ENCODE measurements at regions not wholly inside any gene's neighbourhood (a gene's known extent, or its start where the extent isn't known, plus 50 kb on each side); places are given as distances from the start of the nearest gene placed in this dataset.
A peak's percentile ranks its signal among the peaks of the same experiment; 100 is the strongest.
"Not testable (repeated sequence)": the region's sequence is repeated elsewhere in the genome, so short reads cannot be mapped to it uniquely, and the experiment has no call there.

DNA sequence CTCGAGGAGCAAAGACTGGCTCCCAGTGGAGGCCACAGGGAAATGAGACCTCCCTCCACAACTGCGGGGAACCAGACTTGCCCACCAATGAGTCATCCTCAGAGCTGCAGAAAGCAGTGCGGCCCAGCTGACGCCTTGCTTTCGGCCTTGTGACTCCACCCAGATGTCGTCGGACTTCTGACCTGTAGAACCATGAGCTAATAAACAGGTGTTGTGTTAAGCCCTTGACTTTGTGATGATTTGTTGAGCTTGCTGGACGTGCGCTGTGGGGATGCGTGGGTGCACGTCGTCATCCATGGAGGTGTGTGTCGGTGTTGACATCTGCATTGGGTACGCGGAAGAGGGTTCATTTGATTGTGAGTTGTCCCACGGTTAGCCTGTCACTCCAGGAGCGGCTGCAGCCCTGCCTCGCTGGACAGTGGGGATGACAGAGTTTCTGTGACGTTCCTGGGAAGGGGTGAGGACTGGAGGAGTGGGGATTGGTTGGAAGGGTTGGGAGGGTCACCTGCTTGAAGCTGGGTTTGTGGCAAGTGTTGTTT lies 154.1 kb downstream of the SH3BP4 start:
- DNase-seq: no peak

DNA sequence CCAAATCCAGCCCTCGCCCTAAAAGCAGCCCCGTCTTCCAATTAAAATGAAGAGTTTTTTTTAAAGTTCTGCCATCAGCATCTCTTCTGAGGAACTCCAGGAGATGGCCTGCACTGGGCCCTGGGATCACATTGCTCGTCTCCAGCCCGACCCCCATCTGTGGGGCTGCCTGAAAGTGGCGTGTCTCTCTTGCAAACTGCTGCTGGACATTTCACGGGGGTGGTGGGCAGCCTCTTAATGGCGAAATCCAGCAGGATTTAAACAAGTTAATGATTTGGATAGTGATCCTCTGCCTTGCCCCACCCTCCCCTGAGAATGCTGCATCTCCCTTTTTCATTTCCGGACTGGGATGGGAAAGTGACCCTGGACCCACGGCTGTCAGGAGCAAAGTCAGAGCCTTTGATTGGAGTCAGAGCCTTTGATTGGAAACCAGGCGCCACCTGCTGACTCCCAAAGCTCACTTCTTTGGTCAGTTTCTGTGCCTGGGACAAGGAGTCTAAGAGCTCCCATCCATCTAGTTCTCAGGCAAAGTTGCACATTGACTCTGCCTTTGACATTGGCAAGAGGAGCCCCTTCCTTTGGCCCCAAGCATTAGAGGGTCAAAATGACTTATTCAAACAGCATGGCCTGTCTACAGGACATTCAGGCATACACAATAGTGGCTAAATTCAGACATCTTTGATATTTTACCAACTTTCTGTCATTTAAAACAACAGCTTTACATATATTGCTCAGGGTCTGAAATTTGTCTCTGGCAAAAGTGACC lies 155.2 kb downstream of the SH3BP4 start:
- DNase-seq: no peak

DNA sequence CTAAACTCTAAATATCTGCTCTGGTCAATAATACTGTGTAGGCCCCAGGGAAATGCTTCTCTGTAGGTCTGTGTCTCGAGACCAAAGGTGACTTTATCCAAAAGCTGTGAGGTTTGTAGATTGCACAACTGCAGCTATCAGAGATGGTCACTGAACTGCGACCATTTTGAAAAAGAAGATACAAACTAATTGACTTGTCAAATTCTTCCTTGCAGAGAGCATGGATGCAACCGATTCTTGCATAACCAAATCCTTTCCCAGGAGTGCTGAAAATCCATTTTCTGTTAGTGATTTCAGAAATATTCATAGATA lies 155.8 kb downstream of the SH3BP4 start:
- DNase-seq: no peak

DNA sequence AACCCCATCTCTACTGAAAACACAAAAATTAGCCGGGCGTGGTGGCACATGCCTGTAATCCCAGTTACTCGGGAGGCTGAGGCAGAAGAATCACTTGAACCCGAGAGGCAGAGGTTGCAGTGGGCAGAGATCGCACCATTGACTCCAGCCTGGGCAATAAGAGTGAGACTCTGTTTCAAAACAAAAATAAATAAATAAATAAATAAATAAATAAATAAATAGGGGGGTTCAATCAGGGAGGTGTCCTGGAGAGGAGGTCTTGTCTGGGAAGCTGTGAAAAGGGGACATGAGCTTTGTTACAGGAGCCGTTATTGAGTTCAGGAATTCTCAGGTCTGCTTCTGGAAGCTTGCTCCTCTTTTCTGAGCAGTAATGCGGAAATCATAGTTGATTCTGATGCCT lies 157.7 kb downstream of the SH3BP4 start:
- DNase-seq: not testable (repeated sequence)

DNA sequence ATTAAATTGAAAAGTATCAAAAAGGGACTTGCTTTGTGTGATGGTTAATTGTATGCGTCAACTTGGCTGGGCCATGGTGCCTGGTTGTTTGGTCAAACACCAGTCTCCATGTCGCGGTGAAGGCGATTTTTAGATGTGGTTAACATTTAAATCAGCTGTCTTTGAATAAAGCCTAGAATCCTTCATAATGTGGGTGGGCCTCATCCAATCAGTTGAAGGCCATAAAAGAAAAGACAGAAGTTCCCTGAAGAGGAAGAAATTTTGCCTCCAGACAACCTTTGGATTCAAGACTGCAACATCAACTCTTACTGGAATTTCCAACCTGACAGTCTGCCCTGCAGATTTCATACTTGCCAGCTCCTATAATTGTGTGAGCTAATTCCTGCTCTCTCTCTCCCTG lies 160.5 kb downstream of the SH3BP4 start:
- DNase-seq: no peak

DNA sequence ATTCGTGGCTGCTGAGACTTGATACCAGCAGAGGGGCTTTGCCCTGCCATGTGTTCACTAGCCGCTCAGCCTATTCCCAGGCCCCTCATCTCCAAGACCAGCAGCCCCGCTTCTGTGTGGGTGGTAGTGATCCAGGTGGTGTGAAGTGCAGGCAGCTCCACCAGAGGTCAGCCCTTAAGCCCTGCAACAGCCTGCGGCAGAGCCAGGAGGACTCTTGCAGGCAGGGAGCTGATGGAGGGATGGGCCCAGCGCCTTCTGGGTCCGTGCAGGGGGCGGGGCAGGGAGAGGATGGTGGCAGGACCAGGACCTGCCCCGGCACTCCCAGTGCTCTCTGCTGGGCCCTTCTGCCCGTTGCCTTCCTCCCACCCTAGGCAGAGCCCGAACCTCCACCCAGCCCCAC lies 162.0 kb downstream of the SH3BP4 start:
- no peak for DNase-seq

DNA sequence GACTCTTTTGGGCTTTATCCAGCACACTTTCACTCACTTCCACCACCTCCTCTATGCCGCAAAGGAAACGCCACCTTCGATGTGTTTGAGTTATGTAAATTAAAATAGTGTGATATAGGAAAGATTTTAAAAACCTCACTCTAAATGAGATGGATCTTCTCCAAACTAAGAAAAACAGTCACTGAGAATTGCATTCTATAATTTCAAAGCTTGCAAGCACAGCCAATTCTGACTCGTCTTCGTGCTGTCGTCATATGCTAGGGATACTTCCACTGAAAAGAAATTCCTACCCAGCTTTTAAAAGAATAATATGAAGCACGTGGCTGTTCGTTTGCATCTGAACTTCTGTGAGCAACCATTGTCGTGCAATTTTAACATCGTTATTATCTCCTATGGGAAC lies 162.5 kb downstream of the SH3BP4 start:
- DNase-seq: no peak

DNA sequence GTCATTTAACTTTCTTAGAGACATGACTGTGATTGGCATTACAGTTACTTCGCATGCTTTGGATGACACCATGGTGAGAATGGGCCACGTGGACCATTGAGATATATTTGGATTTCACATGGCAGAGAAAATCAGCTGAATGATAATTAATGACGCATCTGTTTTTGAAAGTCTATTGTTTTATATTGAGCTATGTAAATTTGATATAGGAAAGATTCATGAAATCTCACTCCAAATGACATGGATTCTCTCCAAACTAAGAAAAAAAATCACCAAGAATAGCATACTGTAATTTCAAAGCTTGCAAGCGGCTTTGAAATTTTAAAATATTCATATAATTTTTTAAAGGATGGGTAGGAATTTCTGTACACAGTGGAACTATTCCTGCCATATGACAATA lies 163.7 kb downstream of the SH3BP4 start:
- no peak for DNase-seq

DNA sequence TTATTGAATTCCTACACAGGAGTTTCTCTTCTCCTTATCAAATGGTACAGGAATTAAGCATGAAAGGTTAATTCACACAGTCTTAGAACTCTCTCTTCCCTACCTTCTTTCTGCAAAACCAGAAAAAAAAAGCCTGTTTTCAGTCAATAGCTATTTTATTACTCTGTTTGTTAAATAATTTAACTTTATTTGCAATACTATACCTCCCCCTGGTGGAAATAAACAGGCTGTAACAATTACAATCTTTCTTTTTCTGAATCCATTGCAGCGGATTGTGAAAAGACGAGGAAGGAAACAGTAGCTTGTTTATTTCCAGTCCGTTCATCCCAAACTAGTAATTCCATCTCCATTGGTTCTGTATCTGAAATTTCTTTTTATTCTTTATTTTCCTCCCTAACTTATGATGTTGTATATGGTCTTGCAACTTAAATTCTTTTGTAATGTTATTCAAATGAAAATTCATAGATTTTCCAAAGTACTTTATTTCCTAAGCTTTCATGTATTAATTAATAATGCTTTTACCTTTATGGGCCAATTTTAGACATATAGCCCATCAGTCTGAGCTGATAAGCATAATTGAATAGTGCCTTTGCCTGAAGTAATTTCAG lies 165.2 kb downstream of the SH3BP4 start:
- DNase-seq: no peak

DNA sequence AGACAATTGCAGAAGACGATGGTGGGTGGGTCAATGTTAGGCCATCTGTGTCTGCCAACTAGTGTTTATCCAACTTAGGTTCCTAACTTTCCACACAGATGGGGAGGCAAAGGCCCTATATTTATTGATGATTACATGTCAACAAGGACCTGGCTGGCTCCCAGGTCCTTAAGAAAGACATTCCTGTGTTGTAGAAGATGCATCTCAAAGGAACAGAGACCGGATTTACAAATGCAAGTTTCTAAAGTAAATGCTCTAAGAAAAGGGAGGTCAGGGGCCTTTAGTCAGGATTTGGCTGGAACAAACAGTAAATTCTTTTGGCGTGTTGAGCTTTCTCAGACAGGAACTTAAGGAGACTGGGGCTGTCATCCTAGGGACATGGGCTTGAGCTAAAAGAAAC lies 175.0 kb downstream of the SH3BP4 start:
- DNase-seq: no peak

DNA sequence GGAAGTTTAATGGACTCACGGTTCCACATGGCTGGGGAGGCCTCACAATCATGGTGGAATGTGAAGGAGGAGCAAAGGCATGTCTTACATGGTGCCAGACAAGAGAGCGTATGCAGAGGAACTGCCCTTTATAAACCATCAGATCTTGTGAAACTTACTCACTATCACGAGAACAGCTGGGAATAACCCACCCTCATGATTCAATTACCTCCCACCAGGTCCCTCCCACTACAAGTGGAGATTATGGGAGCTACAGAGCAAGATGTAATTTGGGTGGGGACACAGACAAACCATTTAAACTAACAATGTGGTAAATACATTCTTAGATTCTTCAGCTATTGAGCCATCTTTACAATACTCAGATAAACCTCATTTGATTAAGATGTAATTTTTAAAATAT lies 176.1 kb downstream of the SH3BP4 start:
- no peak for DNase-seq

DNA sequence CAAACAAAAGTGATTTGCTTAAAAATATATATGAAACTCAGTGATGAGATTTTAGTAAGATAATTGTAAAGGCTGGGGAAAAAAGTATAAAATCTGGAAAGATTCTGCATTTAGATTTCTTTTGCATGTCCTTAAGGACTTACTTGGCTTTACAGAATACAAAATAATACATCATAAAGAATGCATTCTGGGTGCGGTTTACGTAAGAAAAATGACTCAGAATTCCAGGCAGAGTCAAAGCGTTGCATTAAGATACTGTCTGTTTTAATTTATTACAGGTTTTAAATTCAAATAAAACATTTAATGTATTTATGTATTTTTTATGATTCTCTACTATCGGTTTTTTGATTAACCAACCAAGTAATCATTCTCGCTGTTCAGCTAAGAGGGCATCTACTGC lies 178.0 kb downstream of the SH3BP4 start:
- no peak for DNase-seq

DNA sequence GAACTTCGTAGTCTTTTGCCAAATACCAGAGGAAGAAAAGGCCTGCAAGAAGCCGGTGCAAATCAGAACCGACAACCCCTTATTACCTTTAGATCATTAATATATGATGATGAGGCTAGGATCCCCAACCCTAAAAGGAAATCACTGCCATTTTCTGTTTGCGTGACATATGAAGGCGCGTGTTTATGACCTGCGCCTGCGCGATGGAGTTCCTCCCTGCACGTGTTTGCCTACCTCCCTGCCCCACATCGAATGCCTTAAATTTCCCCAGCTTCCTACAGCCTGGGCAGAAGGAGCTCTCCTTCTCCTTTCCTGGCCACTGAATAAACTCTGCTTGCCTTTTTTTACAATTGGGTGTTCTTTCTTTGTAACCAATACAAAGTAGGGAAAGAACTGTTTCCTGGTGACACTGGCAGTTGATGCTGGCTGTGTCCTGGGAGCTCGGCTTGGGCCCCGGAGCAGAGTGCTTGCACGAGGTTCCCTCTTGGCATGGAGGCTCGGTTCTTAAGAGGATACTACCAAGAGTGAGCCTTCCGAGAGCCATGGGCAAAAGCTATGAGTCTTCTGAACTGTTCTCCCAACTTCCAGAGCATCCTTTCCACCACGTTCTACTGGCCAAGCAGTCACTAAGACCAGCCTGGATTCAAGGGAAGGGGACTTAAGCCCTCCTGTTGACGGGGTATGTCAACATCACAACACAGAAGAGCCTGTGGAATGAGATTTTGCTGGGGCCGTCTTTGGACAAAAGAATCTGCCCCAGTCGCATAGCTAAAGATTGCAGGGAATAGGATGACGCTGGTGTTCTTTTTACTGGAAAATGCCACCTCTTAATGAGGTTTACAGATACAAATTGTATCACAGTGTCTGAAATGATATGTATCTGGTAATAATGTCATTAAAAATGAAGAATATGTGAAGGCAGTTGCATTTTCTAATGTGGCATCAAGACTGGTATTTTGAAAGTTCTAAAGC lies 179.8 kb downstream of the SH3BP4 start:
- no peak for DNase-seq

DNA sequence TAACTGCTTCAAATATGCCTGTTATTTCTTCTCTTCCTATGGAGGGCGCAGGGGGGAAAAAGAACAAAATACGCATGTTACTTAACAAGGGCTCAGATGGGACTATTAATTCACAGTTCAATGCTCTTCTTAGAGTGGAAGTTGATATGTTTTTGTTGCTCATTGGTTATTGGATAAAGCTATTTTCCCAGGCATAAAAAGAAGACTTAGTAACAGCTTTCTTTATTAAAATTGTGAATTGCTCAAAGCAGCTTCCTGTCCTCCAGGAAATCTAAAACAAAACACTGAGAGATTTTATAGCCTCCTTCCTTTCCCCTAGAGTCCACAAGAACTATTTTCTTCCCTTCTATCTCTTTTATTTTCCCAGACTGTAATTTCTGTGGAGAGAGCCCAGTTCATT lies 180.8 kb downstream of the SH3BP4 start:
- no peak for DNase-seq

DNA sequence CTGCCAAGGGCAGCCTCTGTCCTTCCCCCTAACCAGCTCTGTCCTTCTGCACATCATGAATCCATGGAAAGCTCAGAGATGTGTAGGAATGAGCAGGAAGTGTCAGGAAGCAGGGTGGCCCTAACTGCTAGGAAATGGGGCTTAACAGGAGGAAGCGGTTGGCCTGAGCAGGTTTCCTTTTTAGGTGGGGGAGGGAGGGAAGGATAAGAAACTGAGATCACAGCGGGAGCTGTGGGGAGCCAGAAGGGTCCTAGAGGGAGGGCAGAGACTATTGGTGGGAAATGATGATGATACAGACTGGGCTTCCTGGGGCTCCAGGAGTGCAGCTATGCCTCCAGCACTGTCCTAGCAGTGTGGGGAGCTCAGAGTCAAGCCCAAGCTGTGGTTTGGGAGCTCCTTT lies 182.0 kb downstream of the SH3BP4 start:
- DNase-seq: no peak

DNA sequence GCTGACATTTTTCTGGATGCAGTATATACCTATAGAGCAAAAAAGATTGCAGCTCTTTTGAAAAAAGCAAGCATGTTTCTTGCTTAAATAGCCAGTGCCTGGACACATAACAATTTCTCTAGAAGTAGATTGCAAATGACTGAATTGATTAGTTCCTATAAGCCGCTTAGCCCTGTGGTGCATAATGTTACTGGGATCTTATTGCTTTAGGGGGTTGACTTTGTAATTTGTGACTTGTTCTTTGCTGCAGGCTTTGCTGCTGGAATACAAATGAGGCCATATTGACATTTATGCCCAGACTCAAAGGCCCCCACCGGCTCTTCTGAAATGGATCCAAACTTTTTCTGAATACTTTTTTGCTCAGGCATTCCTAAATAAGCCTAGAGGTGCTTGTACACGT lies 182.6 kb downstream of the SH3BP4 start:
- no peak for DNase-seq

DNA sequence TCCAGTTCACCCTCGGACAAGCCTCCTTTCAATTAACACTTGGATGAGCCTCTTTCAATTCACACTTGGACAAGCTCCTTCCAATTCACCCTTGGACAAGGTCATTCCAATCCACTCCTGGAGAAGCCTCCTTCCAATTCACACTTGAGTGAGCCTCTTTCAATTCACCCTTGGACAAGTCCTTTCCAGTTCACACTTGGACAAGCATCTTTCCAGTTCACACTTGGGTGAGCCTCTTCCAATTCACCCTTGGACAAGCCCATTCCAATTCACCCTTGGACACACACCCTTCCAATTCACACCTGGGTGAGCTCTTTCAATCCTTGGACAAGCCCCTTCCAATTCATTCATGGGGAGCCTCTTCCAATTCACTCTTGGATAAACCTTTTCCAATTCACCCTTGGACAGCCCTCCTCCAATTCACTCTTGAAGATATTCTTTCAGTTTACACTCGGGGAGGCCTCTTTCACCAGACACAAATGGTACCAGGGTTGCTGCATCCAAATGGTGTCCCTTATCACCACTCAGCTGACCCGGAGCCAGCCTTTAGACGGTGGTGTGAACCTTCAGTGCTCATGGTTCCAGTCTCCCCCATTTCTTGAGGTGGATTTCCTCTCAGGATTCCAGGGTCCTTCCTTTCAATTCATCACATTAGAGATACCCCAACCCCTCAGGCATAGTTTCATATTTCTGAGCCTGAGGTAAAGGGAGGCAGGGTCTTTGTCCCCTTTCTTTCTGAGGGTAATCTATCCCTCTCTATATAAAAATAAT lies 183.6 kb downstream of the SH3BP4 start:
- DNase-seq: no peak

DNA sequence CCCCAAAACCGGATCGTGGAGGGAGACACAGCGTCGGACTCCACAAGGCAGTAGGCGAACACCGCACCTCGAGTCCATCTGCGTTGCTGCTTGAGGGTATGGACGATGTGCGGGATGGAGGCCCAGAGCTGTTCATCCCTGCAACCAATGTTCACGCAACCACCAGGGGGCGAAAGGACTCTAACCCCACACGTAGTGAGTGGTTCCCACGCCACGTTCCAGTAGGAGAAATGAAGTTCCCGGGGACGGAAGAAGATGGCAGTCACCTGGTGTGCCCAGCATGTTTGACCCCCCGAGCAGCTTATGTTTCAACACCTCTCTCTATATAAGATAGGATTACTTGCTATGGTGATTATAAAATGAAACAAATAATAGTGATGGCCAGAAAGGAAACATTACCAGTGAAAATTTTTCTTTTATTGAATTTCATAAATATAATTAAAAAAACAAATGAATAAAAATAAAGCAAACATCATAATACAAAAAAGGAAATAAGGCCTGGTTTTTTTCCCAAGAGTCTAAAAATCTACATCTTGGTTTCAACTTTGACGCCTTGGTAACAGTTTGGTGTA lies 184.3 kb downstream of the SH3BP4 start:
- peak in 1 of 4 experiments; percentile 2 for DNase-seq

DNA sequence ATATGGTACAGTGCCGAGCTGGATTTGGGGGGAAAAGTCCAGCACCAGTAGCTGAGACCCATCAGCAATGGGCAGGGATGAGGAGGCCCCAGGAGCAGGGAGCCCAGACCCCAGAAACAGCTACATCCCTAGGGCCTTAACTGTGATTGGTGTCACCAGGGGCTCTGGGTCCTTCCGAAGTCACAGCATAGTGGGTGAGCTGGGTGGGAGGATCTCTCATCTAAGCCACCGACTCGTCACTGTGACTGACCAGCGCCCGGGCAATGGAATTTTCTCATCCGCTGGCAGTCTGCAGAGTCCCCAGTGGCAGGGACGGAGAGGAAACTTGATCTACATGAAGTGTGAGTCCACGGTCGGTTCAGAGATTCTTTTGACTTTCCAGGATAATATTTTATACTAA lies 186.5 kb downstream of the SH3BP4 start:
- DNase-seq: no peak

DNA sequence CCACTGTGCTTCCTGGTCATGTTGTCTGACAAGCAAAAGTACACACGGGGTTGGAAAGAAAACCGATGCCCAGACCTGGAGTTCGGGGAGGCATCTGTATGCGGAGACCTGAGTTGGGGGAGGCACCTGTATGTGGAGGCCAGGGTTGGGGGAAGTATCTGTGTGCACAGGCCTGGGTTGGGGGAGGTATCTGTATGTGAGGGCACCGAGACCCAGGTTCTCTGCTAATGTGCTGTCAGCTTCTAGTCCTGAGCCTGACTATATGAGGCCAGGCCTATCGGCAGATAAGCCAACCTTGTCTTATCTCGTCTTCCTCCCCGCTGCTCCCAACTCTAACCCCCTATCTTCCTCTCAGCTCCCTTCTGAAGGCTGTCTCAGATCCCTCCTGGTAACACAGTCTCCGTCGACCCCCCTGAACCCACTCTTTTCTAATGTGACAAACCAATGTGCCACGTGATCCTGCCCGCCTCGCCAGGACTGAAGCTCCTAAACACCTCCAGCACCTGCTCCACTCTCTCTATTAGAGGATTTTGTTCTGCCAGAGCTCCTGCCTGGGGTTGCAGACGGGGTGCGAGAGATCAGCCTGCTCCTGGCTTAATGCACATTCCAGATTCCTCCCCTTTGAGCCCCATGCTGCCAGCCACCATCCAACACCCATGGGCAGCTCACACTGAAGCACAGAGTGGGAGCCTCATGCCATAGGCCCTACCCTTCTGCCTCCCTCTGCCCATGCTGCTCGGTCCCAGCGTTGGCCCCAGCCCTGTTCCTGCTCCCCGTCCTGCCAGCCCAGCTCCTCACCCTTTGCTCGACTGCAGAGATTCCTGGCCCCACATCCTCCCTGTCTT lies 188.4 kb downstream of the SH3BP4 start:
- DNase-seq: no peak

DNA sequence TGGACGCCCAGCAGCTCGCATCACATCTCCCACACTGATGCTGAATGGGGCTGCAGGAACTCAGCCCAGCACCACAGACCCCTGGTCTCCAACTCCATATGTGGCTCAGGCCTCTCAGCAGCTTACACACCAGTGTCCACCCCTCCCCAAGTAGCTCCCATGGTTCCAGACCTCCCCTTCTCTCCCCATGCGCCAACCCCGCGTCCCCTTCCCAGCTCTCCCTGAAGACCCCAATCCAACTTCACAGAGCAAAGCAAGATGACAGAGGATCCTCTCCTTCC lies 188.9 kb downstream of the SH3BP4 start:
- no peak for DNase-seq
